ENCODE measurements at regions not wholly inside any gene's neighbourhood (a gene's known extent, or its start where the extent isn't known, plus 50 kb on each side); places are given as distances from the start of the nearest gene placed in this dataset.

DNA sequence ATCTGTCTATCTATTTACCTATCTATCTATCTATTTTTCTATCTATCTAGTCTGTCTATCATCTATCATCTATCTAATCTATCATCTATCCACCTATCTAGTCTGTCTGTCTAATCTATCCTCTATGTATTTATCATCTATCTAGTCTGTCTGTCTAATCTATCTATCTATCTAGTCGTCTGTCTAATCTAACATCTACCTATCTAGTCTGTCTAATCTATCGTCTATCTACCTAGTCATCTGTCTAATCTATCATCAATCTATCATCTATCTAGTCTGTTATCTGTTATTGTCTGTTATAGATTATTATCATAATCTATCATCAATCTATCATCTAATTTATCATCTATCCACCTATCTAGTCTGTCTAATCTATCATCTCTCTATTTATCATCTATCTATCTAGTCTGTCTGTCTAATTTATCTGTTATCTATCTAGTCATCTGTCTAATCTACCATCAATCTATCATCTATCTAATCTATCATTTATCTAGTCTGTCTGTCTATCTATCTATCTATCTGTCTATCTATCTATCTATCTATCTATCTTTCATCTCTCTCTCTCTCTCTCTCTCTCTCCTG, 80.2 kb upstream of the ZNF618 start:
- TF ChIP-seq, protein P1, sequence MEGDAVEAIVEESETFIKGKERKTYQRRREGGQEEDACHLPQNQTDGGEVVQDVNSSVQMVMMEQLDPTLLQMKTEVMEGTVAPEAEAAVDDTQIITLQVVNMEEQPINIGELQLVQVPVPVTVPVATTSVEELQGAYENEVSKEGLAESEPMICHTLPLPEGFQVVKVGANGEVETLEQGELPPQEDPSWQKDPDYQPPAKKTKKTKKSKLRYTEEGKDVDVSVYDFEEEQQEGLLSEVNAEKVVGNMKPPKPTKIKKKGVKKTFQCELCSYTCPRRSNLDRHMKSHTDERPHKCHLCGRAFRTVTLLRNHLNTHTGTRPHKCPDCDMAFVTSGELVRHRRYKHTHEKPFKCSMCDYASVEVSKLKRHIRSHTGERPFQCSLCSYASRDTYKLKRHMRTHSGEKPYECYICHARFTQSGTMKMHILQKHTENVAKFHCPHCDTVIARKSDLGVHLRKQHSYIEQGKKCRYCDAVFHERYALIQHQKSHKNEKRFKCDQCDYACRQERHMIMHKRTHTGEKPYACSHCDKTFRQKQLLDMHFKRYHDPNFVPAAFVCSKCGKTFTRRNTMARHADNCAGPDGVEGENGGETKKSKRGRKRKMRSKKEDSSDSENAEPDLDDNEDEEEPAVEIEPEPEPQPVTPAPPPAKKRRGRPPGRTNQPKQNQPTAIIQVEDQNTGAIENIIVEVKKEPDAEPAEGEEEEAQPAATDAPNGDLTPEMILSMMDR (IDR thresholded peaks at IDR 0.05): no peak
- Histone ChIP-seq H3K27me3 (peaks cover under 1% of the 10 kb centered on the region), H3K27ac (no peak overlapping the region), H3K36me3 (no peaks in the 10 kb centered on the region), H3K9me3 (no peaks in the 10 kb centered on the region), H3K4me1 (ENCODE audit: control insufficient read depth in 1 of 2, insufficient read depth in 1 of 2, low read depth in 1 of 2, low read length in 1 of 2) (no peaks in the 10 kb centered on the region), H3K4me3 (ENCODE audit: low read depth in 1 of 2, low read length in 1 of 2) (no peak overlapping the region)

DNA sequence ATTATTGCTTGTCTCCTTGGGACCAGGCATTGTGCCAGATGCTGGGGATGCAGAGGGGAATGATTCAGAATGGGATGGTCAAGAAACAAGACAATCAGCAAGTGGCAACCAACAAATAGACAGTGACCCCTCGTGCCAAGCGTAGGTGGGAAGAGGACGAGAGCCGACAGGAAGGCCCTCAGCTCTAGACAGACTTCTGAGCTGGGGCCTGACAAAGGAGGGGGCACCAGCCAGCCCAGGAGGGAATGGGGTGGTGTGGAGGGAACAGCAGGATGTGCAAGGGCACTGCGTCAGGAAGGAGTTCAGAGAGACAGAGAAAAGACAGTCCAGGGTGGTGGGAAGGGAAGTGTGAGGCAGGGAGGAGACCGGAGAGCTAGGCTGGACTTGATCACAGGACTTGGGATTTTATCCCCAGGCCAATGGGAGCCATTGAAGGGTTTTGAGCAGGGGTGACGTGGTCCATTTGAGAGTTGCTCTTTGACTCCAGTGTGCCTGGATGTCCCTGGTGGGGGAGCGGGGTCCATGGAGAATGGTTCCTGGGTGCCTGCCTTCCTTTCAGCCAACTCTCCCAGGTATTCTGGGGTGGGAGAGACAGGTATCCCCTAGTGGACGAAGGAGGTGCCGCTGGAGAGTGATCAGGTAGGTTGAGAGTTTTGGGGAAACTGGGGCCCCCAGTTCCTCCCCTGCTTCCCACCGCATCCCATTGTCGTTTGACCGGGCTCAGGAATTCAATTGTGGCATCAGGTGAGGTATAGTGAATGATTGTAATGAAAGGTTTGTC, 79.3 kb upstream of the ZNF618 start:
- Histone ChIP-seq H3K36me3 (no peaks in the 10 kb centered on the region), H3K9me3 (no peaks in the 10 kb centered on the region), H3K4me1 (ENCODE audit: control insufficient read depth in 1 of 2, insufficient read depth in 1 of 2, low read depth in 1 of 2, low read length in 1 of 2) (no peaks in the 10 kb centered on the region), H3K4me3 (ENCODE audit: low read depth in 1 of 2, low read length in 1 of 2) (no peak overlapping the region), H3K27me3 (no peaks in the 10 kb centered on the region), H3K27ac (no peak overlapping the region)
- TF ChIP-seq, protein P1 (IDR thresholded peaks at IDR 0.05): no peak

DNA sequence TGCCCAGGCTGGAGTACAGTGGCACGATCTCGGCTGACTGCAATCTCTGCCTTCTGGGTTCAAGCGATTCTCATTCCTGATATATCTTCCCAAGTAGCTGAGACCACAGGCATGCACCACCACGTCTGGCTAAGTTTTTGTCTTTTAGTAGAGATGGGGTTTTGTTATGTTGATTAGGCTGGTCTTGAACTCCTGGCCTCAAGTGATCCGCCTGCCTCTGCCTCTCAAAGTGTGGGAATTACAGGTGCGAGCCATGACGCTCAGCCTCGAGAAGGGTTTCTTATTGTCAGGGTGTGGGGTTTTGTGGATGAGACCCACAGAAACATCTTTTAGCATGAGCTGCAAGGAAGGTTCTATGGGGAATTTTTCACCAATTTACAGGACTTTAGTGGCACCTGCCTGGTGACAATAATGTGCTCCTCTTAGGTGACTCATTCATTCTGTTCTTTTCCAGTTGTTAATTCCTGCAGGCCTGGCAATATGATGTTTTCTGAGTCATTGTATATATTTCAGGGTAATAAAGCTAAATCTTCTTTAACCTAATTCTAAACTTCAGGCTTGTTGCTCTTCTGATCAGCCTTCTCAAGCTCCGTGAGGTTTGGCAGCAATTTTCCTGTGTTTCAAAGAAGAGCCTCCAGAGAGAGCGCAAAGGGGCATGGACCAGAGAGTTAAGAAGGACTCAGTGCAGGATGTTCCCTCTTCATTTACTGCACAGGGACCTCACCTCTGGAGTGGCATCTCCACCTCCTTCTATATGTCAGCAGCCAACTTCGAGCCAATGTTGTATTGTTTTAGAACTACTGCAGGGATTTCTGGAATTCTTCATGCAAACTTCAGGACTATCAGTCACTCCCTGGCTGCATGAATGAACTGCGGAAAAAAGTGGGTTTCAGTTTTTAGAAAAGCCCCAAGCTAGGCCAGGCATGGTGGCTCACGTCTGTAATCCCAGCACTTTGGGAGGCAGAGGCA, 77.8 kb upstream of the ZNF618 start:
- no peaks in the 10 kb centered on the region for H3K9me3 ChIP-seq
- TF ChIP-seq, protein P1 (IDR thresholded peaks at IDR 0.05): no peak
- no peak overlapping the region for H3K27ac ChIP-seq
- H3K36me3 ChIP-seq: no peaks in the 10 kb centered on the region
- H3K4me1 ChIP-seq (ENCODE audit: control insufficient read depth in 1 of 2, insufficient read depth in 1 of 2, low read depth in 1 of 2, low read length in 1 of 2): no peaks in the 10 kb centered on the region
- H3K4me3 ChIP-seq (ENCODE audit: low read depth in 1 of 2, low read length in 1 of 2): no peak overlapping the region
- no peaks in the 10 kb centered on the region for H3K27me3 ChIP-seq

DNA sequence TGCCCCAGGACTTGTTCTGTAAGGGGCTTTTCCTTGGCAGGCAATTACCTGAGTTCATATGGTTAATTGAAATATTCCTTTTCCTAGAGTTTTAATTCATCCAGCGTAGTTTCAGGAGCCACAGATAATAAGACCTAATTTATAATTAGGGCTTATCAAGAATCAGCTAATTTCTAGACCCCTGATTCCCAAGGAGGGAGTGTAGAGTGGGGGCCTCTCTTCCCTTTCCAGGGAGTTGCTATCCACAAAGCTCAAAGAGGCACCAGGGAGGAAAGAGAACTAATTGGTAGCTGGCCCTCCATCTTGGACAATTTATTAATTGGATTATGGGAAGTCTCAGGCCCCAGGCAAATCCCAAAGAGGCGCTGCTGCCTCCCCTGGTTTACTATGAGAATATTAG, 75.8 kb upstream of the ZNF618 start:
- Histone ChIP-seq H3K27ac (no peak overlapping the region), H3K4me1 (ENCODE audit: control insufficient read depth in 1 of 2, insufficient read depth in 1 of 2, low read depth in 1 of 2, low read length in 1 of 2) (peaks cover 0 to 5% of the 10 kb centered on the region in 2 experiments), H3K4me3 (ENCODE audit: low read depth in 1 of 2, low read length in 1 of 2) (no peak overlapping the region), H3K36me3 (no peaks in the 10 kb centered on the region), H3K9me3 (no peaks in the 10 kb centered on the region), H3K27me3 (no peaks in the 10 kb centered on the region)
- TF ChIP-seq, protein P1 (IDR thresholded peaks at IDR 0.05): no peak

DNA sequence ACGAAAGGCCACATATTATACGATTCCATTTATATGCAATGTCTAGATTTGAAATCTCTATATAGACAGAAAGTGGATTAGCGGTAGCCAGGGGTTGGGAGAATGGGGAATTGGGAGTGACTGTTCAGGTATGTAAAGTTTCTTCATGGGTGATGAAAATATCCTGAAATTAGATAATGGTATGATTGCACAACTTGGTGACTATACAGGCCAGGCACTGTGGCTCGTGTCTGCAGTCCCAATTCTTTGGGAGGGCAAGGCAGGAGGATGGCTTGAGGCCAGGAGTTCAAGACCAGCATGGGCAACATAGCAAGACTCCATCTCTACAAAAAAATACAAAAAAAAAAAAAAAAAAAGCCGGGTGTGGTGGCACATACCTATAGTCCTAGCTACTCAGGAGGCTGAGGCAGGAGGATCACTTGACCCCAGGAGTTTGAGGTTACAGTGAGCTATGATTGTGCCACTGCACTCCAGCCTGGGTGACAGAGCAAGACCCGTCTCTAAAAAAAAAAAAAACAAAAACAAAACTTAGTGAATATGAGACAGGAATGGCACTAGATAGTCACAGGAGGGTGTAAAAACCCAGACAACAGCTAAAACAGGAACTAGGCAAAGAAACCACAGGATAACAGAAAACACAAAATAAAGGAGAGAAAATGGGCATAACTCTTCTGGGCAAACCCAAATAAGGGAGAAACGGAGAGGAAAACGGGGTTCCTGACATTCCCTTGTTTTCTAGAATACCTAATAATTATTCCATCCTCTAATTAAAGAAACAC, 72.1 kb upstream of the ZNF618 start:
- no peaks in the 10 kb centered on the region for H3K27me3 ChIP-seq
- no peak overlapping the region for H3K27ac ChIP-seq
- TF ChIP-seq, protein P1 (IDR thresholded peaks at IDR 0.05): no peak
- H3K4me1 ChIP-seq (ENCODE audit: control insufficient read depth in 1 of 2, insufficient read depth in 1 of 2, low read depth in 1 of 2, low read length in 1 of 2): peaks cover 0 to 5% of the 10 kb centered on the region in 2 experiments
- no peak overlapping the region for H3K4me3 ChIP-seq (ENCODE audit: low read depth in 1 of 2, low read length in 1 of 2)
- H3K9me3 ChIP-seq: no peaks in the 10 kb centered on the region
- H3K36me3 ChIP-seq: no peaks in the 10 kb centered on the region

Data from neutrophil (primary cell).